Uterus (tissue), 3 donors: ENCODE measurements at regions not wholly inside any gene's neighbourhood (a gene's known extent, or its start where the extent isn't known, plus 50 kb on each side); places are given as distances from the start of the nearest gene placed in this dataset.
"Not testable (repeated sequence)": the region's sequence is repeated elsewhere in the genome, so short reads cannot be mapped to it uniquely, and the experiment has no call there.

Experiments used
- DNase-seq, 2 donors: peaks; one replicate each; pipeline ENCODE4 v3.0.0-alpha.2; 2019 to 2020
- H3K27ac ChIP-seq, 2 donors: fragments of 200-600 bp; sonication (generic); 1 replicate in 1 of 2; 2 replicates in 1 of 2; pipeline ENCODE4 v1.5.1; 2016 to 2018
- H3K27me3 ChIP-seq, 2 donors: fragments of 200-600 bp; sonication (generic); one replicate each; pipeline ENCODE4 v1.5.1; 2018 to 2019; ENCODE audit warnings: control low read depth in 1 of 2
- H3K36me3 ChIP-seq, 2 donors: fragments of 200-600 bp; sonication (generic); one replicate each; pipeline ENCODE4 v1.5.1; 2019; ENCODE audit warnings: control low read depth in 1 of 2
- H3K4me1 ChIP-seq, 2 donors: fragments of 200-600 bp; sonication (generic); one replicate each; pipeline ENCODE4 v1.5.1; 2018 to 2019; ENCODE audit warnings: control low read depth in 1 of 2
- H3K4me3 ChIP-seq, 2 donors: fragments of 200-600 bp; sonication (generic); 1 replicate in 1 of 2; 2 replicates in 1 of 2; pipeline ENCODE4 v1.5.1; 2018 to 2019; ENCODE audit warnings: mild to moderate bottlenecking in 1 of 2
- H3K9me3 ChIP-seq, 2 donors: fragments of 200-600 bp; sonication (generic); one replicate each; pipeline ENCODE4 v1.5.1; 2019; ENCODE audit warnings: control low read depth in 1 of 2
- POLR2A ChIP-seq, 2 donors: fragments of 450-650 bp; IDR thresholded peaks; one replicate each; pipeline ENCODE4 v1.6.1; 2016; ENCODE audit warnings: antibody characterized with exemption in 2 of 2, mild to moderate bottlenecking in 1 of 2, moderate library complexity in 1 of 2
- intact Hi-C: fragments of 100-400 bp; cut with DNase I; formaldehyde crosslinking; loops from one replicate; pipeline ENCODE4 v1.15.1; 2023; ENCODE audit warnings: low total_unique reads
- TF ChIP-seq, protein P1 (sequence below), 4 experiments: fragments of 200-600 bp in 2 of 4; fragments of 450-650 bp in 2 of 4; sonication (generic) in 2 of 4; IDR thresholded peaks; one replicate each; pipeline ENCODE4 v1.5.1; 2016 to 2019; ENCODE audit warnings: antibody characterized with exemption in 4 of 4, mild to moderate bottlenecking in 2 of 4, moderate library complexity in 1 of 4
- donor health status: DM: yes; HTN: yes; CAD: no.

DNA sequence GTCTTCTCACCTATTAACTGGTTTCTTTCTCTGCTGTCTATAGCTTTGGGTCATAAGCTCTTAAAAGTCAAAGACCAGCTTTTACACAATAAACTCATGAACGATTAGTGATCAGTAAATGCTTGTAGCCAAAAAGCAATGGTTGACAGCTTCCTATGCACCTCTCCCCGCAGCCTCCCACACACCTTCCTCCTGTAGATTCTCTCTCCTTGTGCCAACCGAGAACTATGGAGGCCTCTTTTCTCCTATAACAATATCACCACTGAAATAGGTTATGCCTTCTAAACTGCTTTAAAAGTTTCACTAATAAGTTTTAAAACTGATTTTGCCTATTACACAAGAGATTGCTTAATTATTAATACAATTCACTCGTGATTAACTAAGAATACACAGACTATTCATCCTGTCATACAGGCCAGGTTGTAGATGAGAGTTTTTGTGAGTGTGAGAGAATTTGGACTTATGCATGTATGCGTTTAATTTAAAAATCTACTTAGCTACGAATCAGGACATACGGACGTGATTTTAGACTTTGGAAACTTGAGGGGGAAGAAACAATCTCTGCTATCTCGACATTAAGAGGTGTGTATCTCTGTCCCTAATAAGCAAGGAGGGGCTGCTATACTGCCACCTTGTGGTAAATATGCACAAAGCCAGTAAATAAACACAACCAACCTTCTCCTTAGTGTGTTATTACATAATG, 229.1 kb upstream of the RBBP8 start:
- TF ChIP-seq POLR2A (IDR thresholded peaks at IDR 0.05), result no peak
- TF ChIP-seq, protein P1, sequence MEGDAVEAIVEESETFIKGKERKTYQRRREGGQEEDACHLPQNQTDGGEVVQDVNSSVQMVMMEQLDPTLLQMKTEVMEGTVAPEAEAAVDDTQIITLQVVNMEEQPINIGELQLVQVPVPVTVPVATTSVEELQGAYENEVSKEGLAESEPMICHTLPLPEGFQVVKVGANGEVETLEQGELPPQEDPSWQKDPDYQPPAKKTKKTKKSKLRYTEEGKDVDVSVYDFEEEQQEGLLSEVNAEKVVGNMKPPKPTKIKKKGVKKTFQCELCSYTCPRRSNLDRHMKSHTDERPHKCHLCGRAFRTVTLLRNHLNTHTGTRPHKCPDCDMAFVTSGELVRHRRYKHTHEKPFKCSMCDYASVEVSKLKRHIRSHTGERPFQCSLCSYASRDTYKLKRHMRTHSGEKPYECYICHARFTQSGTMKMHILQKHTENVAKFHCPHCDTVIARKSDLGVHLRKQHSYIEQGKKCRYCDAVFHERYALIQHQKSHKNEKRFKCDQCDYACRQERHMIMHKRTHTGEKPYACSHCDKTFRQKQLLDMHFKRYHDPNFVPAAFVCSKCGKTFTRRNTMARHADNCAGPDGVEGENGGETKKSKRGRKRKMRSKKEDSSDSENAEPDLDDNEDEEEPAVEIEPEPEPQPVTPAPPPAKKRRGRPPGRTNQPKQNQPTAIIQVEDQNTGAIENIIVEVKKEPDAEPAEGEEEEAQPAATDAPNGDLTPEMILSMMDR (IDR thresholded peaks at IDR 0.05), result peak; percentile 70 to 85 (median 81)
- no peak overlapping the region for H3K4me3 ChIP-seq
- intact Hi-C loops, result no loop called here

GRCh38 chr18:22704586-22704918, 228.6 kb upstream of the RBBP8 start:
- Histone ChIP-seq H3K9me3 (no peaks in the 10 kb centered on the region), H3K4me1 (peaks cover 7 to 8% of the 10 kb centered on the region in 2 donors), H3K27ac (peak overlapping the region in 1 of 2 donors; percentile 22), H3K36me3 (no peaks in the 10 kb centered on the region), H3K27me3 (no peaks in the 10 kb centered on the region), H3K4me3 (no peak overlapping the region)
- no peak for DNase-seq
- intact Hi-C loops, result no loop called here
- TF ChIP-seq, protein P1 (IDR thresholded peaks at IDR 0.05), result no peak
- TF ChIP-seq POLR2A (IDR thresholded peaks at IDR 0.05), result no peak

More for the DNA sequence above, 229.1 kb upstream of the RBBP8 start:
- H3K9me3 ChIP-seq, result no peaks in the 10 kb centered on the region
- no peaks in the 10 kb centered on the region for H3K36me3 ChIP-seq
- peaks cover 5 to 7% of the 10 kb centered on the region in 2 donors for H3K4me1 ChIP-seq
- no peaks in the 10 kb centered on the region for H3K27me3 ChIP-seq
- H3K27ac ChIP-seq, result peak overlapping the region; percentile 22 to 26
- DNase-seq, result no peak

GRCh38 chr18:22705328-22705727, 227.8 kb upstream of the RBBP8 start:
- no peak for TF ChIP-seq POLR2A (IDR thresholded peaks at IDR 0.05)
- TF ChIP-seq, protein P1 (IDR thresholded peaks at IDR 0.05), result no peak
- Histone ChIP-seq H3K27ac (no peak overlapping the region), H3K4me1 (peaks cover 7 to 8% of the 10 kb centered on the region in 2 donors), H3K27me3 (no peaks in the 10 kb centered on the region), H3K4me3 (no peak overlapping the region), H3K36me3 (no peaks in the 10 kb centered on the region), H3K9me3 (no peaks in the 10 kb centered on the region)
- DNase-seq, result no peak
- intact Hi-C loops, result no loop called here

- H3K27ac ChIP-seq, DNase-seq, H3K9me3 ChIP-seq, intact Hi-C loops, H3K4me3 ChIP-seq, H3K27me3 ChIP-seq, H3K36me3 ChIP-seq, H3K4me1 ChIP-seq: not testable (repeated sequence)
Observed at GRCh38 chr18:22706025-22706424, 227.1 kb upstream of the RBBP8 start.

DNA sequence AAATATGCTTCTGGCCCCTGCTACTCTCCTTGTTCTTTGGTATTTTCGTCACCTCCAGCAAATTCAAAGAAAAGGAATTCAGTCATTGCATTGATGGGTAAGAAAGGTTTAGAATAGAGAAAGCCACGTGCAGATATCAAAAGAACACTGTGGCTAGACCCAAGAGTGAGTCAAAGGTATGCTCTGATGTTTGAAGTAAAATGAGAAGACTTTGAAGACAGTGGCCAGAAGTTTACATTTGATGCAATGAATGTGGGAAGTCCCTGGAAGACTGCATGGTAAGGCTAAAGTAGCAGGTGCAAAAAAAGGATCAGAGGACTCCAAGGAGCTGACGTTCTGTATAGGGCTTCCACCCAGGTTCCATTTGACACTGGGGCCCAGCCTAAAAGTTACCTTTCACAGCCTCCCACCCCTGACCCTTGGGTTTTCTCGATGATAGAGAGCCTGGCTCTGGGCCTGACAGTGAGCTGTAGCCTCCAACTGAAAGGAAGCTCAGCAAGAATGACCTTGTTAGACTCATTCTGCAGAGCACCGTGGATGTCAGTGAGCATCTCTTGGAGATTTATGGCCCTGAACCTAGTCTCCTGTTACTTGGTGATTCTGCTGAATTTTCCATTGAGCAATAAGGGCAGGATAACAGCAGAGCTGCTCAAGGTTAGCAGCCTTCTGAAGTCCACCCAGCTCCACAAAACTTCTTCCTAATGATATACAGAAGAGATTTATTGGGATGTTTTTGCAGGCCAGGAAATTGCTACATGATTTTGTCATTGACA, 223.7 kb upstream of the RBBP8 start:
- Histone ChIP-seq H3K27ac (peak overlapping the region; percentile 82 to 85), H3K4me3 (no peak overlapping the region), H3K4me1 (peaks cover 5 to 16% of the 10 kb centered on the region in 2 donors), H3K27me3 (no peaks in the 10 kb centered on the region), H3K36me3 (no peaks in the 10 kb centered on the region), H3K9me3 (no peaks in the 10 kb centered on the region)
- TF ChIP-seq POLR2A (IDR thresholded peaks at IDR 0.05), result no peak
- TF ChIP-seq, protein P1 (IDR thresholded peaks at IDR 0.05), result no peak
- intact Hi-C loops, result no loop called here
- DNase-seq, result peak; percentile 71 to 74
